GM18873 (cell line): ENCODE measurements at regions not wholly inside any gene's neighbourhood (a gene's known extent, or its start where the extent isn't known, plus 50 kb on each side); places are given as distances from the start of the nearest gene placed in this dataset.
"Not testable (repeated sequence)": the region's sequence is repeated elsewhere in the genome, so short reads cannot be mapped to it uniquely, and the experiment has no call there.

ENCODE experiments used
- ATAC-seq: cut with Tn5 transposase; IDR thresholded peaks from one replicate; pipeline ENCODE4 v1.9.1; 2021; ENCODE audit warnings: mild to moderate bottlenecking, moderate library complexity, moderate number of reproducible peaks; ENCODE audit not compliant: unreplicated experiment, low FRiP score

- ATAC-seq = no peak
Measured at GRCh38 chr9:89670114-89670513, 65.3 kb downstream of the GADD45G start.

- no peak for ATAC-seq
Measured at GRCh38 chr9:89670801-89671434, 66.1 kb downstream of the GADD45G start.

- ATAC-seq = no peak
Measured at GRCh38 chr9:89674667-89675057, 69.8 kb downstream of the GADD45G start.

GRCh38 chr9:89675058-89675742, 70.4 kb downstream of the GADD45G start:
- ATAC-seq = no peak

- no peak for ATAC-seq
Measured at GRCh38 chr9:89676281-89676680, 71.5 kb downstream of the GADD45G start.

- no peak for ATAC-seq
Measured at GRCh38 chr9:89677702-89678395, 73.0 kb downstream of the GADD45G start.

GRCh38 chr9:89678396-89679015, 73.7 kb downstream of the GADD45G start:
- ATAC-seq = no peak

- no peak for ATAC-seq
Measured at GRCh38 chr9:89679016-89679415, 74.2 kb downstream of the GADD45G start.

GRCh38 chr9:89679581-89679980, 74.8 kb downstream of the GADD45G start:
- ATAC-seq = no peak

- no peak for ATAC-seq
Measured at GRCh38 chr9:89680547-89681467, 76.0 kb downstream of the GADD45G start.

- ATAC-seq = not testable (repeated sequence)
Measured at GRCh38 chr9:89681468-89681859, 76.7 kb downstream of the GADD45G start.

- ATAC-seq = no peak
Measured at GRCh38 chr9:89683626-89684025, 78.8 kb downstream of the GADD45G start.

GRCh38 chr9:89684218-89684617, 79.4 kb downstream of the GADD45G start:
- ATAC-seq = no peak

- ATAC-seq = no peak
Measured at GRCh38 chr9:89684912-89685636, 80.3 kb downstream of the GADD45G start.

- no peak for ATAC-seq
Measured at GRCh38 chr9:89685698-89686097, 80.9 kb downstream of the GADD45G start.

- ATAC-seq = no peak
Measured at GRCh38 chr9:89686126-89686525, 81.3 kb downstream of the GADD45G start.

- no peak for ATAC-seq
Measured at GRCh38 chr9:89686621-89687020, 81.8 kb downstream of the GADD45G start.

GRCh38 chr9:89687188-89687587, 82.4 kb downstream of the GADD45G start:
- no peak for ATAC-seq

- no peak for ATAC-seq
Measured at GRCh38 chr9:89687848-89688247, 83.0 kb downstream of the GADD45G start.

- ATAC-seq = not testable (repeated sequence)
Measured at GRCh38 chr9:89689321-89689720, 84.5 kb downstream of the GADD45G start.
